Upper lobe of left lung (tissue), 4 donors: ENCODE measurements at regions not wholly inside any gene's neighbourhood (a gene's known extent, or its start where the extent isn't known, plus 50 kb on each side); places are given as distances from the start of the nearest gene placed in this dataset.

Source experiments
- CTCF ChIP-seq, 6 experiments: fragments of 450-650 bp in 4 of 6; fragments of 200-600 bp in 2 of 6; sonication (generic) in 2 of 6; IDR thresholded peaks; one replicate each; pipeline ENCODE4 v1.5.1; 2016 to 2019; ENCODE audit warnings: antibody characterized with exemption in 6 of 6
- POLR2A ChIP-seq, 4 donors: fragments of 450-650 bp; IDR thresholded peaks; one replicate each; pipeline ENCODE4 v1.5.1; 2016 to 2017; ENCODE audit warnings: antibody characterized with exemption in 4 of 4, mild to moderate bottlenecking in 2 of 4
- POLR2AphosphoS5 ChIP-seq, 2 donors: sonication (generic); formaldehyde crosslinking; IDR thresholded peaks; one replicate each; pipeline ENCODE4 v1.5.1; 2017; ENCODE audit warnings: antibody characterized with exemption in 2 of 2

GRCh38 chr7:115178835-115179234 lies 256.9 kb downstream of the MDFIC start:
- TF ChIP-seq CTCF (IDR thresholded peaks at IDR 0.05): no peak
- no peak for TF ChIP-seq POLR2AphosphoS5 (IDR thresholded peaks at IDR 0.05)
- no peak for TF ChIP-seq POLR2A (IDR thresholded peaks at IDR 0.05)
